HG03135 (cell line): ENCODE measurements at regions not wholly inside any gene's neighbourhood (a gene's known extent, or its start where the extent isn't known, plus 50 kb on each side); places are given as distances from the start of the nearest gene placed in this dataset.

ENCODE experiments used
- ATAC-seq: cut with Tn5 transposase; IDR thresholded peaks from one replicate; pipeline ENCODE4 v1.9.1; 2021; ENCODE audit warnings: mild to moderate bottlenecking, moderate library complexity; ENCODE audit not compliant: unreplicated experiment

- no peak for ATAC-seq
Measured at GRCh38 chr2:193973781-193974180, 1683.2 kb upstream of the SLC39A10 start.

GRCh38 chr2:193966590-193966989 is 1690.4 kb upstream of the SLC39A10 start:
- ATAC-seq = no peak

GRCh38 chr2:193965263-193965662 is 1691.8 kb upstream of the SLC39A10 start:
- ATAC-seq = no peak

DNA sequence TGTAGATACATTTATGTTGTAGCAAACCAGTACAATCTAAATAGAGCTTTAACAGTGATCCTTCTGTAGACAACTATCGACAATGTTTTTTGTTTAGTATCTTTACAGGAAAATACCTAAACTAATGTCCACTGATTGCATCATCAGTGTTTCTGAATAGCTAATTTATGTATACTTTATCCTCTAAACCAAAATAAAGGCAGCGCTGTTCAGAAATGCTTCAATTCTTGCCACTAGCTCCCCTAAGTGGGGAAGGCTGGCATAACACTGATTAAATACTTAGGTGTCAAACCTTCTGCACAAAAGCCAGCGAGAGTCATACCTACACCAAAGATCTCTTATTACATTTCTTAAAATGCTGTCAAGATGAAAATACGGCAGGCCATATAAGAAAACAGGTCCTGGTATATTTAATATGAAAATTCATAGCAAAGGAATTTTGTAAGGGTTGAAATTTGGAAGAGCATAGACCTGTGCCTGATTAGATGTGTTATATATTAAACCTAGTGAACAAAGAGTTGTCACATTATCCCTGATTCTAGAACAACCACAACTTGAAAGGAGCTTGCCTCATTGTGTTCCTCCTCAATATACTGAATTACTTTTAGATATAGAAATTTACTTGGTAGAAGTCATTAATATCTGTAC is 1693.4 kb upstream of the SLC39A10 start:
- ATAC-seq = no peak

- ATAC-seq = no peak
Measured at GRCh38 chr2:193946806-193947205, 1710.2 kb upstream of the SLC39A10 start.

- no peak for ATAC-seq
Measured at GRCh38 chr2:193943406-193943960, 1713.5 kb upstream of the SLC39A10 start.

DNA sequence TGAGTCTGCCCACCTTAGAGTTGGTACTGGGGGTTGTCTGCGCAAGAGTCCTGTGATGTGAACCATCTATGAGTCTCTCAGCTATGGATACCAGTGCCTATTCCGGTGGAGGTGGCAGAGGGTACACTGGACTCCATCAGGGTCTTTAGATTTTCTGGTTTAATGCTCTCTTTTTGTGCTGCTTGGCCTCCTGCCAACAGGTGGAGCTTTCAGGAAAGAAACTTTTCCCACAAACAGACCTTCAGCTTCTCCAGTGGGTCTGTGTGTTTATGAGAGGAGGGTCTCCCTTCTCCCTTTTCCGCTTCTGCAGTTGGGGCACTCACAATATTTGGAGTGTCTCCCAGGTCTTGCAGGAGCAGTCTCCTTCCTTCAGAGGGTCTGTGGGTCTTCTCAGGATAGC is 1721.9 kb upstream of the SLC39A10 start:
- no peak for ATAC-seq

- no peak for ATAC-seq
Measured at GRCh38 chr2:193929131-193929530, 1727.9 kb upstream of the SLC39A10 start.

DNA sequence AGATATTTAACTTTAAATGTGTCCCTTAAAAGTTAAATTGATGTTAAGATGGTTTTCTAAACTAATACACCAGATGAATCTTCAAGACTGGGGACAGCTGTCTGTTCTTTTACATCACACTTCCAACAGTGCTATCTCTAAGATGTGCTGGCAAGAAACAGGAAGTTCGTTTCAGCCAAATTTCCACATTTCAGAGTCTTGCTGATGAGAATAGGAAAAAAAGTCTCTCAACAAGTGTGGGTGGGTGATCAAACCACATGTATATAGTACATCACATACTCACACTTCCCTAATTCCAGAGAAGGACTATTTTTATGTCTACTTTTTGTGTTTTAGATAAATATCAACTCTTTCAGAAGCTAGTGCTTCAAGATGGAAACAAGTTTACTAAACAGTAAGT is 1712.8 kb upstream of the TMEFF2 start:
- no peak for ATAC-seq

- no peak for ATAC-seq
Measured at GRCh38 chr2:193900292-193900691, 1705.6 kb upstream of the TMEFF2 start.

DNA sequence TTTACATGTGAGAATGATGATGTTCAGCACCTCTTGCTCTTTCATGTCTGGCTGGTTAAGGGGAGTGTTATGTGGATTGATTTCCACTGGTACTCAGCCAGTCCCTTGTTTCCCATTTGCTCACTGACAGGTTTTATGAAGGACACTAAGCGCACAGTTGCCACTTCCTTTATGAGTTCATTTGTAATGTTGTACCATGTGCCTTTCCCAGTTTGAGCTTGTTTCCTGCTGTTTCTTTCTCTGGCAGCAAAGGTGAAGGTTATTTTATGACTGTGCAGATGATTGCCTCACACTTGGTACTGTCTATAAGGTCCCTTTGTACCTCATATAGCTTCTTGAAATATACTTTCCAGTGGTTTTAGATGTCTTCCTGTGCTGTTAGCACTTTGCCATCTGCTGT is 1700.5 kb upstream of the TMEFF2 start:
- no peak for ATAC-seq

- ATAC-seq = no peak
Measured at GRCh38 chr2:193894081-193894480, 1699.3 kb upstream of the TMEFF2 start.

DNA sequence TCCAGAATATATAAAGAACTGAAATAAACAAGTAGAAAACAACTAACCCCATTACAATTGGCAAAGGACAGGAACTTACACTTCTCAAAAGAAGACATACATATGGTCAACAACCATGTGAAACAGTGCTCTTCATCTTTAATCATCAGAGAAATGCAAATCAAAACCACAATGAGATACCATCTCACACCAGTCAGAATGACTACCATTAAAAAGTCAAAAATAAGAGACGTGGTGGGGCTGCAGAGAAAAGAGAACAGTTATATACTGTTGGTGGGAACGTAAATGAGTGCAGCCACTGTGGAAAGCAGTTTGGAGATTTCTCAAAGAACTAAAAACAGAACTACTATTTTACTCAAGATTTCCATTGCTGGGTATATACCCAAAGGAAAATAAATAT is 1696.3 kb upstream of the TMEFF2 start:
- no peak for ATAC-seq

GRCh38 chr2:193885419-193885818 is 1690.7 kb upstream of the TMEFF2 start:
- ATAC-seq = no peak

DNA sequence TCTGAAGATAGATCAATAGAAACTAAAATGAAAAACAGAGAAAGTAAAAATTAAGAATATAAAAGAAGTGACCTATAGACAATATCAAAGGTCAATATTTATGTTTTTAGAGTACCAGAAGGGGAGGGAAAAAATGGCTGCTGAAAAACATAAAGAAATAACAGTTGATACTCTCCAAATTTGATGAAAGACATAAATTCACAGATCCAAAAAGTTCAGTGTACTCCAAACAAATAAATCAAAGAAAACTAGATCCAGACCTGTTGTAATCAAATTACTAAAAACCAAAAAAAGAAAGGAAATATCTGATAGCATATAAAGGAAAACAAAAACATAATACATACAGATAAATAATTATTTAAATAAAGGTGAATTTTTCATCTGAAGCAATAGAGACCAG is 1689.1 kb upstream of the TMEFF2 start:
- ATAC-seq = no peak

GRCh38 chr2:193876980-193877379 is 1682.2 kb upstream of the TMEFF2 start:
- ATAC-seq = no peak

GRCh38 chr2:193869564-193869963 is 1674.8 kb upstream of the TMEFF2 start:
- ATAC-seq = no peak

DNA sequence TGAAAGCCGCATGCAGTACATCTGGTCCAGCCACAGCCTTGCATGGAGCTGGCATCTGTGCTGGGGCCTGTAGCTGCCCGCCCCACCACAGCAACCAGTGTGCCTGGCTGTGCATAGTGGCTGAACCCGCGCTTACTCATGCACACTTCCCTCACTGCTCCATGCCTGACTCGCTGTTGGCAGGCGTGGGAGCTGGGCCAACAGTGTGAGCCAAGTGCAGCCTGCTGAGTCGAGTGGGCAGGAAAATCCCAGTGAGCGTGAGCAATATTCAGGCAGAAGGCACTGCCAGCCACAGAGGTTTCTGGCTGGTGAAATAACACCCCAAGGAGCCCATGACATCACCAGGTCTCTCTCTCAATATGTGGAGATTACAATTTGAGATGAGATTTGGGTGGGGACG is 1674.1 kb upstream of the TMEFF2 start:
- no peak for ATAC-seq

DNA sequence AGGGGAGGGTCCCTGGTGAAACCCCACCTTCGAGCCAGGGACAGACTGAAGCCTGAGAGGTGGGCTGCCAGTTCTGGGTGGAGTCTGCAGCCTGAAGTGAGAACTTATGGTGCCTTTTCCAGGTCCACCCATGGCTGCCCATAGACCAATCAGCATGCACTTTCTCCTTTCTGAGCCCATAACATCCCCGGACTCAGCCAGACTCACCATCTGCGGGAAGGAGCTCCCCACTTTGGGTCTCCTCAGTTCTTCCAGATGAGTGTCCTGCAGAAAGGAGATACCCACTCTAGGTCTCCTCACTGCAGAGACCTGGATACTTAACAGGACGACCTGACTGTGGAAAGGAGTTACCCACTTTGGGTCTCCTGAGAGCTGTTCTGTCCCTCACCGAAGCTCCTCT is 1673.4 kb upstream of the TMEFF2 start:
- ATAC-seq = no peak

- no peak for ATAC-seq
Measured at GRCh38 chr2:193867454-193867853, 1672.7 kb upstream of the TMEFF2 start.

GRCh38 chr2:193861557-193861956 is 1666.8 kb upstream of the TMEFF2 start:
- ATAC-seq = no peak

- ATAC-seq = no peak
Measured at GRCh38 chr2:193847991-193848390, 1653.3 kb upstream of the TMEFF2 start.

- ATAC-seq = no peak
Measured at GRCh38 chr2:193847130-193847529, 1652.4 kb upstream of the TMEFF2 start.
